Nephron (organoid): ENCODE measurements at regions not wholly inside any gene's neighbourhood (a gene's known extent, or its start where the extent isn't known, plus 50 kb on each side); places are given as distances from the start of the nearest gene placed in this dataset.
A peak's percentile ranks its signal among the peaks of the same experiment; 100 is the strongest.

ENCODE experiments used
- H3K27ac Mint-ChIP-seq, 3 experiments: 2 replicates each; pipeline ENCODE4 v1.8.0; 2020; ENCODE audit warnings: mixed read lengths in 3 of 3, mild to moderate bottlenecking in 2 of 3, moderate library complexity in 1 of 3
- H3K27me3 Mint-ChIP-seq: 2 replicates; pipeline ENCODE4 v1.8.0; 2021; ENCODE audit warnings: low read depth, mild to moderate bottlenecking, moderate library complexity, mixed read lengths
- H3K36me3 Mint-ChIP-seq: 2 replicates; pipeline ENCODE4 v1.8.0; 2020; ENCODE audit warnings: low read depth, mixed read lengths
- H3K4me1 Mint-ChIP-seq: 2 replicates; pipeline ENCODE4 v1.8.0; 2020; ENCODE audit warnings: mixed read lengths
- H3K4me3 Mint-ChIP-seq, 3 experiments: 2 replicates each; pipeline ENCODE4 v1.8.0; 2020; ENCODE audit warnings: mild to moderate bottlenecking in 3 of 3, mixed read lengths in 3 of 3, moderate library complexity in 2 of 3
- H3K9me3 Mint-ChIP-seq: 2 replicates; pipeline ENCODE4 v1.8.0; 2020; ENCODE audit warnings: mixed read lengths
- TF ChIP-seq, protein P1 (sequence below), 3 experiments: fragments of 200-600 bp; sonication (generic); IDR thresholded peaks; one replicate each; pipeline ENCODE4 v1.5.0; 2021; ENCODE audit warnings: antibody characterized with exemption in 3 of 3; ENCODE audit not compliant: unreplicated experiment in 3 of 3

DNA sequence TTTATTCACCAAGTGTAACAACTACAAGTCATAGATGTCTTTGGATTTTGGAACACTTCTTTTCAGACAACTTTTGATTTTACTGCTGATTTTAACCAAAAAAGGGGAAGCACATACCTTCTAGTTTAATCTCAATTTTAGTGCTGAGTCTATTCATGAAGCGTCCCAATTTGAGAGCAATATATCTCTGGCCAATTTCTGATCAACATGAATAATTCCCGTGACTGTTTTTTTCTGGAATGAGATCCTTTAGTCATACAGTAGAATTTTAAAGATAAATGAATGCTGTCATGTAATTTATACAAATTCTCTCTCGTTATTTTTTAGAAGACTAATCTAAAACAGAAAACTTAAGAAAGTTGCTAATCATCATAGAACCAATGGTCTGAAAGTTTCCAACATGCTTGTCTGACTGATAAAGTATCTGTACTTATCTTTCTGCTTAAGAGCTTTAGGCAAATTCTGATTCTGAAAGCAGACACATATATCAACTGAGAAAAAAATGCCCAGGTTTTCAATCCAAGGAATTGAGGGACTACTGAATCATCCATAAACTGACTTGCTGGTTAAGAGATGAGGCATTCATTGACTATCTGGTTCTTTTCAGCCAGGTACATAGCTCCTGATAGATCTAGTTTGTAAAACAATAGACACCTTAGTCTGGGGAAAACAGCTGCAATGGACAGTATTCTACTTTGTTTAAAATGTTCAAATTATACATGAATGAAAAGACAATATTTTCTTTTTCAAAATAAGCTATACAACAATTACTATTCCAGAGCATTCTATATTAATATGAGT is 657.5 kb downstream of the RFPL4B start:
- Mint-ChIP-seq H3K4me3 (no peak overlapping the region), H3K36me3 (no peaks in the 10 kb centered on the region), H3K27me3 (no peaks in the 10 kb centered on the region), H3K9me3 (no peaks in the 10 kb centered on the region), H3K27ac (peak overlapping the region in 2 of 3 experiments; percentile 5 to 56), H3K4me1 (peaks cover 21% of the 10 kb centered on the region)
- TF ChIP-seq, protein P1, sequence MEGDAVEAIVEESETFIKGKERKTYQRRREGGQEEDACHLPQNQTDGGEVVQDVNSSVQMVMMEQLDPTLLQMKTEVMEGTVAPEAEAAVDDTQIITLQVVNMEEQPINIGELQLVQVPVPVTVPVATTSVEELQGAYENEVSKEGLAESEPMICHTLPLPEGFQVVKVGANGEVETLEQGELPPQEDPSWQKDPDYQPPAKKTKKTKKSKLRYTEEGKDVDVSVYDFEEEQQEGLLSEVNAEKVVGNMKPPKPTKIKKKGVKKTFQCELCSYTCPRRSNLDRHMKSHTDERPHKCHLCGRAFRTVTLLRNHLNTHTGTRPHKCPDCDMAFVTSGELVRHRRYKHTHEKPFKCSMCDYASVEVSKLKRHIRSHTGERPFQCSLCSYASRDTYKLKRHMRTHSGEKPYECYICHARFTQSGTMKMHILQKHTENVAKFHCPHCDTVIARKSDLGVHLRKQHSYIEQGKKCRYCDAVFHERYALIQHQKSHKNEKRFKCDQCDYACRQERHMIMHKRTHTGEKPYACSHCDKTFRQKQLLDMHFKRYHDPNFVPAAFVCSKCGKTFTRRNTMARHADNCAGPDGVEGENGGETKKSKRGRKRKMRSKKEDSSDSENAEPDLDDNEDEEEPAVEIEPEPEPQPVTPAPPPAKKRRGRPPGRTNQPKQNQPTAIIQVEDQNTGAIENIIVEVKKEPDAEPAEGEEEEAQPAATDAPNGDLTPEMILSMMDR (IDR thresholded peaks at IDR 0.05; ENCODE audit: unreplicated experiment in 3 of 3), result no peak

DNA sequence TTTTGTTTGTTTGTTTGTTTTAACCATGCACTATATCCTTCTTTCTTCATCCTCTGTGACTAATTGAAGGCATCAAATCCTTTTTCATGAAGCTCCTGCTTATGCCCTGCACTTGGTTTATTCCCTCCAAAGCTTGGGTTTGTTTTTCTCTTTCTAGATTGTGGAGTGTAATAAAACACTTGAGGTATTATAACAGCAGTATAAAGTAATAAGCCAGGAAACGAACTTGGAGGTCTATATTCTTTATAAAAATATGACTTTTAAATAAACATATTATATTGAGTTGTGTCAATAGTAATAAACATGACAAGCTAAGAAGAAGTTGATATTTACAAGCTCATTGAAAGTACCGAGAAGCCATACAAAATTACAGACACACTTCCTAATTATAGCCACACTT is 659.4 kb downstream of the RFPL4B start:
- no peaks in the 10 kb centered on the region for H3K9me3 Mint-ChIP-seq
- peaks cover 35% of the 10 kb centered on the region for H3K4me1 Mint-ChIP-seq
- H3K36me3 Mint-ChIP-seq, result no peaks in the 10 kb centered on the region
- H3K27me3 Mint-ChIP-seq, result no peaks in the 10 kb centered on the region
- no peak overlapping the region for H3K27ac Mint-ChIP-seq
- TF ChIP-seq, protein P1 (IDR thresholded peaks at IDR 0.05; ENCODE audit: unreplicated experiment in 3 of 3), result no peak
- no peak overlapping the region for H3K4me3 Mint-ChIP-seq

DNA sequence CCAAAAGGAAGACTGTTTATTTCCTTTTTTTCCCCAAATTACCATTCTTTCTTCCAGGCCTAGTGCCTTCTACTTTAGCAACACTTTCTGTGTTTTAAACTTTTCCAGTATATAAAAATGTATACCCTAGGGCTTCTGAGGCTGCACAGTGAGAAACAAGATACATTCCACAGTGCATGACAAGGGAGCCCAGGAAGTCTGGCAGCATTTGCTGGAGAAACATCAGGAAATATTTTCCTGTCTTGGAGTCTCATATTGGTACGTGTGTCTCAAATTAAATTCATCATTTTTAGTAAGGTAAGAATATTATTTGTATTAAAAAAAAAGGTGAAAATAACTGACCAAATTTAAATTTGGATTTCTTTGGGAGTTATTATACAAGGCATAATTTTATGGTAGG is 662.6 kb downstream of the RFPL4B start:
- H3K4me1 Mint-ChIP-seq, result peaks cover 33% of the 10 kb centered on the region
- peak overlapping the region; percentile 56 to 87 (median 63) for H3K27ac Mint-ChIP-seq
- H3K36me3 Mint-ChIP-seq, result no peaks in the 10 kb centered on the region
- TF ChIP-seq, protein P1 (IDR thresholded peaks at IDR 0.05; ENCODE audit: unreplicated experiment in 3 of 3), result no peak
- no peaks in the 10 kb centered on the region for H3K9me3 Mint-ChIP-seq
- no peak overlapping the region for H3K4me3 Mint-ChIP-seq
- H3K27me3 Mint-ChIP-seq, result no peaks in the 10 kb centered on the region

DNA sequence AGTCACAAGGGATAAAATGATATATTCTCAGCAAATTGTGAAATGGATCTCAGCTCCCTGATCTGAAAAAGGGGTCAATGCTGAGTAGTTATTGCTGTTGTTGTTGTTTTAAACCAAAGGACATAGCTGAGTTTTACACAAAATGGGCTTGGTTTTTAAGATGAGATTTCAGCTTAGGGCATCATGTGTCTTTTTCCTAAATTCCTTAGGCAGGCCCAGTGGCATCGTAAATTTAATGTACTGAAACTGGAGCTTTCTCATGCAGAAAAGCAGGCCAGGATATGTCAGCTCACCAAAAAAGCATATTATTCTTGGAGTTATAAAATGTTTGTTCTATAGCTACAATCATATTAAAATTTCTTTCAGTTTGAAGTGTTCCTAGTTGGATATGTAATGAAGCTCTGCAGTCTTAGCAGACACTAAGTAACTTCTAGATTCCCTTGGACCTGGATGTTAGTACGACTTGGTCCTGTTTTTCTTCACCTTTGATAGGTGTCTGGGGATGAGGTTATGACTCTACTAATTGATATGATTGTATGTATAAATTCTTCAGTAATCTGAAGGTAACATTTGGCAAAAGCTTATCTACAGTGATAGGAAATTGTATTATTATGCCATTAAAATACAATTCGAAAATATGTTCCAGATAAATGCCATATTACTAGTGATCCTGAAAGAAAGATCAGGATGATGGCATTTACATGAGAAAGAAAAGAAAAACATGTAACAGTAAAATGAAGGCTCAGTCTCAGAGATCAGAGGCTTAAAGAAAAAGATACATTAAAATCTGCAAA is 663.3 kb downstream of the RFPL4B start:
- H3K4me3 Mint-ChIP-seq, result no peak overlapping the region
- TF ChIP-seq, protein P1 (IDR thresholded peaks at IDR 0.05; ENCODE audit: unreplicated experiment in 3 of 3), result no peak
- no peaks in the 10 kb centered on the region for H3K27me3 Mint-ChIP-seq
- H3K27ac Mint-ChIP-seq, result peak overlapping the region; percentile 87 to 94 (median 87)
- H3K9me3 Mint-ChIP-seq, result no peaks in the 10 kb centered on the region
- H3K36me3 Mint-ChIP-seq, result no peaks in the 10 kb centered on the region
- peaks cover 31% of the 10 kb centered on the region for H3K4me1 Mint-ChIP-seq

DNA sequence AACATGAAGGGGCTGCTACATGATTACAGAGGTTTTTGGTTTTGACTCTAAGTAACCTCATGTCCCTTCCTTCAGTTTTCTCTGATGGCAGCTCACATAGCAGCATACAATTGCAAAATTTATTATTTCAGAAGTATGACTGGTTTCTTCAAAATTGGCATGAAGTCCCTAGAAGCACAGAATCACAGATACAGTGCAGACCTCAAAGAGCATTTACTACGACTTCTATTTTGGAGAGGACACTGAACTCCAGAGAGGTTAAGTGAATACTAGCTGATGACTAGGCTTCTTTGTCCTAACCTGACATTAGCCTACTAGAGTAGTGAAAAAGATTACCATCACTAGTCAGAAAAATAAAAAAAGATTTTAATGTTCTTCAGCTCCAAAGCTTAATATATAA is 664.3 kb downstream of the RFPL4B start:
- Mint-ChIP-seq H3K27me3 (no peaks in the 10 kb centered on the region), H3K36me3 (no peaks in the 10 kb centered on the region), H3K4me1 (peaks cover 31% of the 10 kb centered on the region), H3K9me3 (no peaks in the 10 kb centered on the region), H3K27ac (peak overlapping the region; percentile 87 to 94 (median 87)), H3K4me3 (no peak overlapping the region)
- TF ChIP-seq, protein P1 (IDR thresholded peaks at IDR 0.05; ENCODE audit: unreplicated experiment in 3 of 3), result no peak
